HG02981 (cell line): ENCODE measurements at regions not wholly inside any gene's neighbourhood (a gene's known extent, or its start where the extent isn't known, plus 50 kb on each side); places are given as distances from the start of the nearest gene placed in this dataset.

ENCODE experiments used
- ATAC-seq: cut with Tn5 transposase; IDR thresholded peaks from one replicate; pipeline ENCODE4 v1.9.1; 2021; ENCODE audit warnings: mild to moderate bottlenecking, moderate library complexity; ENCODE audit not compliant: unreplicated experiment

DNA sequence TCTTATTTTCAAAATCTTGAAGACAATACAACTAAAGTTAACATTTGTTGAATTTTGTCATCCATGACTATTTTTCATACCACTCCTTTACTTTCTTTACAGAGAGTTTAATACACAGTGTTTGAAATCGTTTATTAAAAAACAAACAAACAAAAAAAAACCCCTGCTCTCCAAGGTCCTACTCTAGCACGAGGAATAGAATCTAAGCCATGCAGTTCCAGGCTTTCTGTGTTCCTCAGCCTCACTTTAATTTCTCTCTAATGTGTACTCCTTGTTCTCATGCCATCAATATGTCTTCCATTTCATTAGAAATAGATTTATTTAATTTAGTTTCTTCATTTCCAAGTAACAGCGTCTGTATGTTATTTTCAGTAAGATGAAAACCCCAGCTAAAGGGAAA lies 381.2 kb upstream of the MC4R start:
- ATAC-seq: no peak

GRCh38 chr18:60754413-60755009 lies 381.9 kb upstream of the MC4R start:
- no peak for ATAC-seq

DNA sequence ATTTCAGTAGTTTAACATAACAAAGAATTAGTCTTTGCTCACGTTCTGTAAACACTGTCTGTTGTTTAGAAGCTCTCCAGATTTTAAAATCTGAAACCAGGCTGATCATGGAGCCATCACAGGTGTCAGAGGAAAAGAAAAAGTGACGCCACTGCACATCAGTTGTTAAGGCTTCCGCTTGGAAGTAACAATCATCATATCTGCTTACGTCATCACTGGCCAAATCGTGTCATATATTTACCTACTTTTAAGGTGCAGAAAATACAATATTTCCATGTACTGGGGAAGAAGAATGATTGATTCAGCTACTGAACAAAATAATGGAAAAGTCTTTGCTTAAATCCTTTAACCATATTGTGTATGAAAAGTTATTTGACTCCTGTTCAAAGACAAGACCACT lies 382.6 kb upstream of the MC4R start:
- no peak for ATAC-seq

GRCh38 chr18:60775978-60776377 lies 403.4 kb upstream of the MC4R start:
- ATAC-seq: no peak

- ATAC-seq: no peak
Measured at GRCh38 chr18:60784161-60784560, 411.6 kb upstream of the MC4R start.

- no peak for ATAC-seq
Measured at GRCh38 chr18:60794802-60795201, 422.2 kb upstream of the MC4R start.

GRCh38 chr18:60804415-60804814 lies 431.8 kb upstream of the MC4R start:
- ATAC-seq: no peak

DNA sequence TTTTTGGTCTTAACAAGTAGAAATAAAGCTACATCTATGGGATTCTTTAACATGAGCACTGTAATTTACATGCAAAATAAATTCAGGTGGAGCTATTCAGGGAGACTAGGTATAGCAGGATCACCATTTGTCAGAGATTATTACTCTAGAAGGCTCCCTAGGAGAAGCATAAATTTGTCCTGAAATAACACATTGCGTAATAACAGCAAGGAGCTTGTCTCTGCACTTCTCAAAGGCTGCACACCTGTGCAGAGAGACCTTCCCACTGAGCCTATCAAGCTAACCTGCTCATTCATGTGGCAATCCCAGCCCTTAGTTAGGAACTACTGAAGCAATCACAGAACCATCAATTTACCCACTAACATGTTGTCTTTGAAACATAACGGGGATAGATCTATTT lies 437.4 kb upstream of the MC4R start:
- ATAC-seq: no peak

DNA sequence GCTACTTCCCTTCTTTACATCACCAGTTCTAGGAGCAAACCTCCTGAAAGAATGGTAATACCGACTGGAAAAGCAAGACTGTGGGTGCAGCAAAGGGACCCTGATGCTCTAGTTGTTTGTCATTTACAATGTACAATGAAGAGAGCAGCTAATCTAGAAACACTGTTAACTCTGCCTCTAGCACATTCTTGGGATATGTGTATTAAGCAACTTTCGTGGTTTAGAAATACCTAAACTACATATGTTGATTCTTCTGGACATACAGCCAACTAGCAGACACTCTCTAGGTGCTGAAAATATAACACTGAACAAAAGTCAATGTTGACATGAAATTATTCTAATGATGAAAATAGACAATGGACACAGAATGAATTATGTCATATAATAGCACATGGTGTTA lies 440.3 kb upstream of the MC4R start:
- ATAC-seq: no peak

GRCh38 chr18:60826346-60826745 lies 453.8 kb upstream of the MC4R start:
- no peak for ATAC-seq

DNA sequence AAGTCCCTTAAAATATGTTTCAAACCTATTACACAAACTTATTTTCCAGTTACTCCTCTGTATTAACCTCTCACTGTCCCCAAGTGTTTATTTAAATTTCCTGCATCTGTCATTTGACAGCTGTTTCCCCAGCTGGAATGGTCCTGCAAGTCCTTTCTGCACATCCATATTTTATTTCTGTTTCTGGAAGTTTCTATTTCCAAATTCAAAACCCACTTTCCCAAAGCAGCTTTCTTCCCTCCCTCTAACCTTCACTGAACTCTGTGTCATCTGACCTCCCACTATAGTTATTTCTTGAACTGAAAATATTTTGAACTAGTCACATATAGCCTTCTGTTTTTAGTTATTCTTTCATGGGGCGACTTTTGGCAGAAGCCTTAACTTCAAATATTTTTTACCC lies 459.4 kb upstream of the MC4R start:
- ATAC-seq: no peak

DNA sequence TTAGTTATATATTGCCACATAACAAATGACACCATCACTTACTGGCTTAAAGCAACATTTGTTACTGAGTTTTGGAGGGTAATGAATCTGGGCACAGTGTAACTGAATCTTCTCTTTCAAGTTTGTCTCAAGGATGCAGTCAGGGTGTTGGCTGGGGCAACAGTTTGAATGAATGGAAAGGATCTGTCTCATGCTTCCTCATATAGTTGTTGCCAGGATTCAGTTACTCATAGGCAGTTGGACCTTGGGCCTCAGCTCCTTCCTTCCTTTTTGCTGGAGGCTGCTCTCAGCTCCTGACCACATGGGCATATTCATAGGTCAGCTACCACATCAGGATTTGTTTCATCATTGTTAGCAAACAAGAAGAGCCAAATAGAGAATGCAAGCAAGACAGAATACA lies 466.1 kb upstream of the MC4R start:
- ATAC-seq: no peak

GRCh38 chr18:60846396-60846795 lies 473.8 kb upstream of the MC4R start:
- ATAC-seq: no peak

- ATAC-seq: no peak
Measured at GRCh38 chr18:60847517-60847916, 474.9 kb upstream of the MC4R start.

GRCh38 chr18:60861575-60861974 lies 471.7 kb upstream of the CDH20 start:
- ATAC-seq: no peak

GRCh38 chr18:60862988-60863387 lies 470.2 kb upstream of the CDH20 start:
- no peak for ATAC-seq

- no peak for ATAC-seq
Measured at GRCh38 chr18:60865801-60866200, 467.4 kb upstream of the CDH20 start.

DNA sequence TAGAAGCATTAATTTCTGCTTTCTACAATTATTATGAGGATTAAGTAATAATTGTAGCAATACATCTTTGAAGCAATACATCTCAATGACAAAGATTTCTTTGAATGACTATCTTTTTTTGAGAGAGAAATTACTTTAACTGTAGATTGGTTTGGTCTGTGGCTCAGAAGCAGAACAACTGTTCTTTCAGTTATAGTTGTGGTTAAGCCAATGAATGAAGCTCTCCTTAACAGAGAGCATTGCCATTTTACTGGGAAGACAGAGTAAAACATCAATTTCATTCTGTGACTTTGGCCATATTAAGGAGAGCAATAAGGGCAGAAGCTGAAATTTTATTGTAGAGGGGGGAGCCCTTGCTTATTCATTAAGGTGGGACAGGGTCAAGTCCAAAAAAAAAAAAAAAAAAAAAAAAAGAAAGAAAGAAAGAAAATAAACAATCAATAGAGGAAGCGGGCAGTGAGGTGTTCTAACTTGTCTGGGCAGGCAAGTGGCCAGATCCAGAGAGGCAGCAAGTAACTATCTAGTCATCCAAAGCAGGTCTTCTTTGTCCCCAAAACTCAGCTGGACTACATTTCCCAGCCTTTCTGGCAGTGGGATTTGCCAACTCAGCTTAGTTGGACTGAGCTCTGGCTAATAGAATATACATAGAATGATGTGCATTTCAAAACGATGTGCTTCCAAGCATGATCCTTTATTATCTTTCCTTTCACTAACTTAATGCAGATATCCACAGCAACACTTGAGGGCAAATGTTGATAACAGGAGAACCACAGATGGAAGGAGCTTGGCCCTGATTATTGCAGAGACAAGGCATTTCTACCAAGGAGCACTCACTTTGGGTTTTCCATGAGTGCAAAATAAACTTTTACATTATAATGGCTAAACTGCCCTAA lies 462.7 kb upstream of the CDH20 start:
- no peak for ATAC-seq

- ATAC-seq: no peak
Measured at GRCh38 chr18:60872434-60872833, 460.8 kb upstream of the CDH20 start.

DNA sequence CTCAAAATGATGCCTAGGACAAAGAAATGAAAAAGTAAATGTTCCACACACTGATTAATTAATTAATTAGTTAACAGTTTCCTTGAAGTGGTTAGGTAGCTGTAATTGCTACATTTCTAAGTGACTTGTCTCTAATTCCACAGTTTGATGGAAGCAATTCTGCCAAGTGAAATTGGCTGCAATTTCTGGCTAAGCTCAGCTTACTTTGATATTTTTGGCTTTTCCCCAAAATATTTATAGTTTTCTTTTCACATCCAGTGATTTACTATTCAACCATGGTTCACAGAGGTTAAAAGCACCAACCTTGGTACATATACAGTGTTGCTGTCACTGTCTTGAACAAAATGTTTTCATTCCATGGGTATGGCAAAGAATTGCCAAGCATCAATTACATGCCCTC lies 459.5 kb upstream of the CDH20 start:
- ATAC-seq: no peak

GRCh38 chr18:60875957-60876507 lies 457.2 kb upstream of the CDH20 start:
- no peak for ATAC-seq

GRCh38 chr18:60880184-60880583 lies 453.0 kb upstream of the CDH20 start:
- no peak for ATAC-seq
